ENCODE measurements at regions not wholly inside any gene's neighbourhood (a gene's known extent, or its start where the extent isn't known, plus 50 kb on each side); places are given as distances from the start of the nearest gene placed in this dataset.

- Histone ChIP-seq H3K4me3 (no peak overlapping the region), H3K4me1 (no peaks in the 10 kb centered on the region), H3K27ac (no peak overlapping the region), H3K36me3 (no peaks in the 10 kb centered on the region), H3K9me3 (no peaks in the 10 kb centered on the region), H3K27me3 (no peaks in the 10 kb centered on the region)
- DNase-seq (ENCODE audit: low spot score in 2 of 2), result no peak
- TF ChIP-seq EP300 (IDR thresholded peaks at IDR 0.05) (no peak), POLR2AphosphoS5 (IDR thresholded peaks at IDR 0.05) (no peak), POLR2A (IDR thresholded peaks at IDR 0.05) (no peak)
- TF ChIP-seq, protein P1, sequence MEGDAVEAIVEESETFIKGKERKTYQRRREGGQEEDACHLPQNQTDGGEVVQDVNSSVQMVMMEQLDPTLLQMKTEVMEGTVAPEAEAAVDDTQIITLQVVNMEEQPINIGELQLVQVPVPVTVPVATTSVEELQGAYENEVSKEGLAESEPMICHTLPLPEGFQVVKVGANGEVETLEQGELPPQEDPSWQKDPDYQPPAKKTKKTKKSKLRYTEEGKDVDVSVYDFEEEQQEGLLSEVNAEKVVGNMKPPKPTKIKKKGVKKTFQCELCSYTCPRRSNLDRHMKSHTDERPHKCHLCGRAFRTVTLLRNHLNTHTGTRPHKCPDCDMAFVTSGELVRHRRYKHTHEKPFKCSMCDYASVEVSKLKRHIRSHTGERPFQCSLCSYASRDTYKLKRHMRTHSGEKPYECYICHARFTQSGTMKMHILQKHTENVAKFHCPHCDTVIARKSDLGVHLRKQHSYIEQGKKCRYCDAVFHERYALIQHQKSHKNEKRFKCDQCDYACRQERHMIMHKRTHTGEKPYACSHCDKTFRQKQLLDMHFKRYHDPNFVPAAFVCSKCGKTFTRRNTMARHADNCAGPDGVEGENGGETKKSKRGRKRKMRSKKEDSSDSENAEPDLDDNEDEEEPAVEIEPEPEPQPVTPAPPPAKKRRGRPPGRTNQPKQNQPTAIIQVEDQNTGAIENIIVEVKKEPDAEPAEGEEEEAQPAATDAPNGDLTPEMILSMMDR (IDR thresholded peaks at IDR 0.05), result no peak
- 63% methylated on average over 6 of the region's 6 CpGs for WGBS
Measured at GRCh38 chr13:55255236-55255635, 1885.5 kb upstream of the PRR20A start.

GRCh38 chr13:55263045-55263444 is 1877.7 kb upstream of the PRR20A start:
- H3K27me3 ChIP-seq, result no peaks in the 10 kb centered on the region

DNA sequence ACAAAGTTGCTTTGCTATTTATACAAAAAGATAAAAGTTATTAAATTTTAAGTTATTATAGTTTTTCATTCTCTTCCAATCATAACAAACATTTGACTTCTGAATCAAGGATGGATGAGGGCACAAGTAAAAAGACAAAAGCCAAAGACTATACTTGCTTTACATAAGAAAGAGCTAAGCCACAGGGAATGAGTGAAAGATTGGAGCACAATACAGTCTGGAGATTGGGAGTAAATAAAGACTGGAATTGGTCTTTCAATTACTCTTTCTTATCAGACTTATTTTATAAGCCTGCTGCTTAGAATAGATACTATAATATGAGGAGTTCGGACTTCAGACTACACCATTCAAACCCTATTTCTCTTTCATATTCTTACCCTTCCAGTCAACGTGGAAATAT is 1874.1 kb upstream of the PRR20A start:
- H3K36me3 ChIP-seq, result no peaks in the 10 kb centered on the region
- H3K4me3 ChIP-seq, result no peak overlapping the region
- H3K27me3 ChIP-seq, result no peaks in the 10 kb centered on the region
- H3K27ac ChIP-seq, result no peak overlapping the region
- no peak for DNase-seq (ENCODE audit: low spot score in 2 of 2)
- 67% methylated on average over 2 of the region's 2 CpGs for WGBS
- H3K4me1 ChIP-seq, result no peaks in the 10 kb centered on the region
- TF ChIP-seq POLR2AphosphoS5 (IDR thresholded peaks at IDR 0.05) (no peak), EP300 (IDR thresholded peaks at IDR 0.05) (no peak), POLR2A (IDR thresholded peaks at IDR 0.05) (no peak)
- TF ChIP-seq, protein P1 (IDR thresholded peaks at IDR 0.05), result no peak
- H3K9me3 ChIP-seq, result peaks cover under 1% of the 10 kb centered on the region

More at GRCh38 chr13:55263045-55263444, 1877.7 kb upstream of the PRR20A start:
- DNase-seq (ENCODE audit: low spot score in 2 of 2), result no peak
- H3K4me1 ChIP-seq, result no peaks in the 10 kb centered on the region
- no peak overlapping the region for H3K27ac ChIP-seq
- no peaks in the 10 kb centered on the region for H3K36me3 ChIP-seq
- no peaks in the 10 kb centered on the region for H3K9me3 ChIP-seq
- TF ChIP-seq EP300 (IDR thresholded peaks at IDR 0.05), result no peak
- 19% methylated on average over 1 of the region's 1 CpG for WGBS
- H3K4me3 ChIP-seq, result no peak overlapping the region

DNA sequence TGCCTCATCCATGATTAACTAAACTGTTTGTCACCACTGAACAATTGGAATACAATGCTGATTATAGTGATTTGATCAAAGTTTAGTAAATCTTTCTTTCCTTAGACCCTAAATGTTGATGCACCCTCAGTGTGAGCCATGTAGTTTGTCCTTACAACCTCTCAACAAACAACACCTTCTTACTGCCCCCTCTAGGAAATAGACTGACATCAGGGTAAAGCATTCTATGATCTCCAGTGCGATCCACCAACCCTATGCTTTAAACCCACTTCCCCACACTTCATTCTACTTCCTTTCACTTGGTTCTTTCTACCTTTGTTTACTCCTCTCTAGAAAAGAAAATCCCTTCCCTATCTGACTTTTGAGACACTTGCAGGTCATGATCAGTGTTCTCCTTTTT is 1842.5 kb upstream of the PRR20A start:
- TF ChIP-seq POLR2AphosphoS5 (IDR thresholded peaks at IDR 0.05) (no peak), EP300 (IDR thresholded peaks at IDR 0.05) (no peak), POLR2A (IDR thresholded peaks at IDR 0.05) (no peak)
- TF ChIP-seq, protein P1 (IDR thresholded peaks at IDR 0.05), result no peak
- H3K4me3 ChIP-seq, result no peak overlapping the region
- no peak overlapping the region for H3K27ac ChIP-seq
- H3K27me3 ChIP-seq, result no peaks in the 10 kb centered on the region
- H3K9me3 ChIP-seq, result peaks cover 5% of the 10 kb centered on the region
- DNase-seq (ENCODE audit: low spot score in 2 of 2), result no peak
- H3K36me3 ChIP-seq, result no peaks in the 10 kb centered on the region
- WGBS, result 100% methylated on average over 1 of the region's 1 CpG
- no peaks in the 10 kb centered on the region for H3K4me1 ChIP-seq

GRCh38 chr13:55302568-55302967 is 1838.2 kb upstream of the PRR20A start:
- no peaks in the 10 kb centered on the region for H3K9me3 ChIP-seq
- H3K4me3 ChIP-seq, result no peak overlapping the region
- TF ChIP-seq EP300 (IDR thresholded peaks at IDR 0.05) (no peak), POLR2A (IDR thresholded peaks at IDR 0.05) (no peak), POLR2AphosphoS5 (IDR thresholded peaks at IDR 0.05) (no peak)
- TF ChIP-seq, protein P1 (IDR thresholded peaks at IDR 0.05), result no peak
- no peaks in the 10 kb centered on the region for H3K27me3 ChIP-seq
- no peak for DNase-seq (ENCODE audit: low spot score in 2 of 2)
- H3K27ac ChIP-seq, result no peak overlapping the region
- H3K36me3 ChIP-seq, result no peaks in the 10 kb centered on the region
- WGBS, result 91% methylated on average over 3 of the region's 3 CpGs
- no peaks in the 10 kb centered on the region for H3K4me1 ChIP-seq

DNA sequence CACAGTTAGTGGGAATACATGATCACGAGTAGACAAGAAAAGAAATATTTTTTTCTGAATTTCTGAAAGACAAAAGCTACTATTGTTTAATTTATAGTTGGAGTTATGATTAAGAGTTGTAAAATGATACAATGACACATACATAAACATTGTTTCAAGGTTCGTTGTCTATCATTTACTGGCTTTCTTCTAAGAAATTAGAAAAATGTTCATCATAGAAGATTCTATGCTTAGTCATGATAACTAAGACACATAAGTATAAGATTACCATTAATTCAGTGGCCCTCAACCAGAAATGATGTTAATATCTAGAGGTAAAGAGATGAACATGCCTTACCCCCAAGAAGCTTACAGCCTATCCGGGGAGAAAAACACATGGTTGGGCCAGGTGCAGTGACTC is 1832.8 kb upstream of the PRR20A start:
- Histone ChIP-seq H3K27ac (no peak overlapping the region), H3K27me3 (no peaks in the 10 kb centered on the region), H3K9me3 (no peaks in the 10 kb centered on the region), H3K4me1 (no peaks in the 10 kb centered on the region), H3K36me3 (no peaks in the 10 kb centered on the region), H3K4me3 (no peak overlapping the region)
- 76% methylated on average over 3 of the region's 3 CpGs for WGBS
- TF ChIP-seq, protein P1 (IDR thresholded peaks at IDR 0.05), result no peak
- no peak for TF ChIP-seq POLR2A (IDR thresholded peaks at IDR 0.05)
- no peak for TF ChIP-seq POLR2AphosphoS5 (IDR thresholded peaks at IDR 0.05)
- TF ChIP-seq EP300 (IDR thresholded peaks at IDR 0.05), result no peak
- no peak for DNase-seq (ENCODE audit: low spot score in 2 of 2)

Data from suprapubic skin (tissue), 4 donors.